GM10266 (cell line): ENCODE measurements at regions not wholly inside any gene's neighbourhood (a gene's known extent, or its start where the extent isn't known, plus 50 kb on each side); places are given as distances from the start of the nearest gene placed in this dataset.

Experiments
- DNase-seq: peaks from one replicate; pipeline ENCODE4 v3.0.0; 2012; ENCODE audit errors: extremely low spot score
- CTCF ChIP-seq: IDR thresholded peaks from 2 replicates; pipeline ENCODE4 v1.5.1; 2012; ENCODE audit warnings: mild to moderate bottlenecking, low read depth; ENCODE audit not compliant: control insufficient read depth, insufficient read depth; ENCODE audit errors: missing control alignments

DNA sequence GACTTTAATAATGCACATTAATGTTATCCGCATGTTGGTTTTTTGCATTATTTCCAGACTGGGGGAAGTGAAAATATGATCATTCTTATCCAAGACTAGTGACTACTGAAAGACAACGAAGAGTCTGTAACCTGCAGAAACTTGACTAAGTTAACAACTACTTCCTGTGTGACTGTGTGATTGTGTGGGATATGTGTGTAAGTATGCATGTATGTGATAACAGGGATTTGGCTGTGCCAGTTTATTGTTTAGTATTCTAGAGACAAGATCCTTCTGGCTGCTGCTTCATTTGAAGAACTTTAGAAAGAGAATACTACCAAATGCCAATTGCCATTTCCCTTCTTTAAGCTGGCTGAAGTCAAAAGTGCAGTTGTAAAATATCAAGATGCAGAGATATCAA lies 375.7 kb upstream of the PRR16 start:
- DNase-seq = no peak
- TF ChIP-seq CTCF = no peak

- no peak for TF ChIP-seq CTCF
- no peak for DNase-seq
These were observed 375.3 kb upstream of the PRR16 start for GRCh38 chr5:120088836-120089235.

DNA sequence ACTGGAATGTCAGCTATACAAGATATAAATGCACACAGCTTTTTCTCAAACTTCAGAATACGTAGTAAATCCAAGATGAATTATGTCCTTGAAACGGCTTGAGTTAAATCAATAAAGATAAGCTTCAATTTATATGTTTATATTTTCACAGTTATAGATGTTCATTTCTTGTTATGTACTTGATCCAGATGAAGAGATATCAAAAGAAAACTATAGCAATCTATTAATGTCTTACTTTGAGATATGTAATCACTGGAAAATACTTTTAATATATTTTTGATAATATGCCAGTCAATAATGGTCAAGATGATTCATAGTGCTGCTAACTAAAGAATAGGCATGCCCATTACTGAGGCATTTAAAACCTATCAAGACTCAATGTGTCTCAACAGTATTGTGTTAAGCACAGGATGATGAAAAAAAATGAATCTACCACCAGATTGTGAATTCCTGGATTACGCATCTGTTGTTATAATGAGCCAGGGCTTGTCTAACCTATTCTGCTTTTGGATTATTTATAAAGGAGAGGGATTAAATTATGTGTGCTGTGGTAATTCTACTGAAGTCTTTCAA lies 372.6 kb upstream of the PRR16 start:
- TF ChIP-seq CTCF = no peak

DNA sequence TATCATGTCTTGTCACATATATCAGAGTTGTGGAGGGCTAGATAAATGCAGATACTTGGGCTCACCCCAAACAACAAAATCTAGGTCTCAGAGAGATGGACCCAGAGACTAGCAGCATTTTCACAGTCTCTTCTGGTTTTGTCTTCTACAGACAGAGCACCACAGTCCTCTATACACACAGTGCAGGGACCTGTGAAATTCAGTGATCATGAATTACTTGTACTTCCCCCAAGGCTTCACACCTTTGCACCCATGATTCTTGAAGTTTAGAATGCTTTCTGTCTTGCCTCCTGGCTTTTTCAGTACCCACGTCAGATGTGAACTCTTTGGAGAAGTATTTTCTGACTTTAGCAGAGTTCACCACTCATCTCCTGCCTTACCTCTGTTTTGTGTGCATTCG lies 371.5 kb upstream of the PRR16 start:
- TF ChIP-seq CTCF = no peak

More for the DNA sequence above, 372.6 kb upstream of the PRR16 start:
- no peak for DNase-seq

DNA sequence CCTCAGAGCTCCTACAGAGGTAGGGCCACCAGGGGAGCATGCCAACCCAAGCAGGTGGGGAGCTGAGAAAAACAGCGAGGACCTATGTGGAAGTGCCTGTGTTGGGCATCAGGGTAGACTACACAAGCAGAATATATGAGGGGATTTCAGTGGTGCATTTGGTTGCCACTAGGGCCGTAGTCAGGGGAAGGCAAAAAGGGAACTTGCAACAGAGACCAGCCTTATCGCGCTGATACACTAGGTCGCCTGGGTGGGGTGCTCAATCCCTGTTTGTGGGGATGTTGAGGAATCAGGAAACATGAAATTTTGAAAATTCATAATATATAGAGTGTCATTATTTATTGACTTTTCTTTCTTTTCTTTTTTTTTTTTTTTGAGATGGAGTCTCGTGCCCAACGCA lies 370.9 kb upstream of the PRR16 start:
- DNase-seq = no peak
- TF ChIP-seq CTCF = no peak

More for the DNA sequence above, 371.5 kb upstream of the PRR16 start:
- DNase-seq = no peak

GRCh38 chr5:120096413-120096812 lies 367.7 kb upstream of the PRR16 start:
- no peak for DNase-seq
- no peak for TF ChIP-seq CTCF

GRCh38 chr5:120098426-120098825 lies 365.7 kb upstream of the PRR16 start:
- no peak for TF ChIP-seq CTCF
- no peak for DNase-seq
